Hepatocyte (in vitro differentiated cells): ENCODE measurements at regions not wholly inside any gene's neighbourhood (a gene's known extent, or its start where the extent isn't known, plus 50 kb on each side); places are given as distances from the start of the nearest gene placed in this dataset.

Experiments
- EZH2 ChIP-seq: fragments of 200-600 bp; sonication (generic); IDR thresholded peaks from 2 replicates; pipeline ENCODE4 v1.6.1; 2016; ENCODE audit warnings: antibody characterized with exemption, mild to moderate bottlenecking, borderline replicate concordance
- TF ChIP-seq, protein P1 (sequence below): fragments of 200-600 bp; sonication (generic); IDR thresholded peaks from 2 replicates; pipeline ENCODE4 v1.5.1; 2016; ENCODE audit warnings: antibody characterized with exemption, mild to moderate bottlenecking; ENCODE audit not compliant: poor library complexity

DNA sequence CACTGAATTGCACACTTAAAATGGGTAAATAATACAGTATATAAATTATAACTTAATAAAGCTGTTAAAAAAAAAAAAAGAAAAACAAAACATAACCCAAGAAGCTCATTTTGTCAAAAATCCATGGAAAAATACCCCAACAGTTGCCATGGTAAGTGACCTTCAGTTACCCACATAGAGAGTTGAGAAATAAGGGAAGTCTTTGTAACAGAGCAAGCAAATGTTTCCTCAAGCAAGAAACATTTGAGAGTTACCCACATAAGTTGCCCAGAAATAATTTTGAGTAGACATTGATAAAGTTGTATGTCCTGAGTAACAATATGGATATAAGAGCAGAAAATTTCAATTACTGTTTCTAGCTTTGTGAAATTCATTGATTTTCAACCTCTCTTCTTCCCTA, 227.4 kb downstream of the CCDC59 start:
- no peak for TF ChIP-seq EZH2
- TF ChIP-seq, protein P1, sequence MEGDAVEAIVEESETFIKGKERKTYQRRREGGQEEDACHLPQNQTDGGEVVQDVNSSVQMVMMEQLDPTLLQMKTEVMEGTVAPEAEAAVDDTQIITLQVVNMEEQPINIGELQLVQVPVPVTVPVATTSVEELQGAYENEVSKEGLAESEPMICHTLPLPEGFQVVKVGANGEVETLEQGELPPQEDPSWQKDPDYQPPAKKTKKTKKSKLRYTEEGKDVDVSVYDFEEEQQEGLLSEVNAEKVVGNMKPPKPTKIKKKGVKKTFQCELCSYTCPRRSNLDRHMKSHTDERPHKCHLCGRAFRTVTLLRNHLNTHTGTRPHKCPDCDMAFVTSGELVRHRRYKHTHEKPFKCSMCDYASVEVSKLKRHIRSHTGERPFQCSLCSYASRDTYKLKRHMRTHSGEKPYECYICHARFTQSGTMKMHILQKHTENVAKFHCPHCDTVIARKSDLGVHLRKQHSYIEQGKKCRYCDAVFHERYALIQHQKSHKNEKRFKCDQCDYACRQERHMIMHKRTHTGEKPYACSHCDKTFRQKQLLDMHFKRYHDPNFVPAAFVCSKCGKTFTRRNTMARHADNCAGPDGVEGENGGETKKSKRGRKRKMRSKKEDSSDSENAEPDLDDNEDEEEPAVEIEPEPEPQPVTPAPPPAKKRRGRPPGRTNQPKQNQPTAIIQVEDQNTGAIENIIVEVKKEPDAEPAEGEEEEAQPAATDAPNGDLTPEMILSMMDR = no peak
